WTC11 (cell line): ENCODE measurements at regions not wholly inside any gene's neighbourhood (a gene's known extent, or its start where the extent isn't known, plus 50 kb on each side); places are given as distances from the start of the nearest gene placed in this dataset.
"Not testable (repeated sequence)": the region's sequence is repeated elsewhere in the genome, so short reads cannot be mapped to it uniquely, and the experiment has no call there.

Experiments used
- ATAC-seq: fragments of 200-7000 bp; cut with Tn5 transposase; 2 replicates; pipeline ENCODE4 v1.10.0; 2021; ENCODE audit warnings: mild to moderate bottlenecking, moderate library complexity
- CTCF ChIA-PET: fragments of 300-600 bp; sonication (Branson Sonifier 250); formaldehyde crosslinking; loops from one replicate; lab custom pipeline; 2021; ENCODE audit warnings: antibody characterized with exemption; lab: Charles Lee
- POLR2A ChIA-PET: fragments of 350-600 bp; sonication (Branson Sonifier 250); formaldehyde crosslinking; loops from one replicate; lab custom pipeline; 2021; ENCODE audit warnings: antibody characterized with exemption; lab: Charles Lee
- DNase-seq: peaks from one replicate; pipeline ENCODE4 v3.0.0; 2021; ENCODE audit warnings: low spot score
- H3K27ac Mint-ChIP-seq: 2 replicates; pipeline ENCODE4 v1.8.0; 2021; ENCODE audit warnings: mixed read lengths
- H3K27me3 Mint-ChIP-seq: 2 replicates; pipeline ENCODE4 v1.8.0; 2021; ENCODE audit warnings: low read depth, mild to moderate bottlenecking, moderate library complexity, mixed read lengths
- H3K36me3 Mint-ChIP-seq: 2 replicates; pipeline ENCODE4 v1.8.0; 2021; ENCODE audit warnings: mixed read lengths
- H3K4me1 Mint-ChIP-seq: 2 replicates; pipeline ENCODE4 v1.8.0; 2022; ENCODE audit warnings: mixed read lengths
- H3K4me3 Mint-ChIP-seq: 2 replicates; pipeline ENCODE4 v1.8.0; 2021; ENCODE audit warnings: mild to moderate bottlenecking, moderate library complexity, mixed read lengths
- H3K9me3 Mint-ChIP-seq: 2 replicates; pipeline ENCODE4 v1.8.0; 2021; ENCODE audit warnings: mixed read lengths
- AR ChIP-seq: fragments of 250-450 bp; sonication (Bioruptor Pico); IDR thresholded peaks from 2 replicates; pipeline ENCODE4 v1.9.0; 2021; ENCODE audit warnings: mild to moderate bottlenecking
- ATF6 ChIP-seq: sonication (generic); formaldehyde crosslinking; IDR thresholded peaks from 2 replicates; pipeline ENCODE4 v1.8.1; 2023; ENCODE audit warnings: mild to moderate bottlenecking, missing genetic modification reagents
- E2F1 ChIP-seq: sonication (generic); formaldehyde crosslinking; IDR thresholded peaks from 2 replicates; pipeline ENCODE4 v1.8.0; 2022; ENCODE audit warnings: mild to moderate bottlenecking, missing genetic modification reagents
- FOXP1 ChIP-seq: sonication (generic); formaldehyde crosslinking; IDR thresholded peaks from 2 replicates; pipeline ENCODE4 v1.8.0; 2022; ENCODE audit warnings: missing genetic modification reagents, mild to moderate bottlenecking, moderate library complexity, borderline replicate concordance
- GTF2I ChIP-seq: fragments of 250-450 bp; sonication (Bioruptor Pico); conservative IDR thresholded peaks from 2 replicates; pipeline ENCODE4 v1.4.0; 2021; ENCODE audit warnings: mild to moderate bottlenecking
- IRF1 ChIP-seq: sonication (generic); formaldehyde crosslinking; IDR thresholded peaks from 2 replicates; pipeline ENCODE4 v1.8.0; 2023; ENCODE audit warnings: missing genetic modification reagents
- MLX ChIP-seq: sonication (generic); formaldehyde crosslinking; IDR thresholded peaks from 2 replicates; pipeline ENCODE4 v1.8.1; 2023; ENCODE audit warnings: mild to moderate bottlenecking, missing genetic modification reagents, moderate library complexity
- NFE2L1 ChIP-seq: sonication (generic); formaldehyde crosslinking; IDR thresholded peaks from 2 replicates; pipeline ENCODE4 v1.8.1; 2023; ENCODE audit warnings: missing genetic modification reagents
- NFYB ChIP-seq: sonication (generic); formaldehyde crosslinking; conservative IDR thresholded peaks from 2 replicates; pipeline ENCODE4 v1.8.0; 2022; ENCODE audit warnings: low read depth, missing genetic modification reagents
- RELA ChIP-seq: sonication (generic); formaldehyde crosslinking; IDR thresholded peaks from 2 replicates; pipeline ENCODE4 v1.8.1; 2022; ENCODE audit warnings: missing genetic modification reagents, mild to moderate bottlenecking, borderline replicate concordance
- SMAD4 ChIP-seq: sonication (generic); formaldehyde crosslinking; IDR thresholded peaks from 2 replicates; pipeline ENCODE4 v1.8.0; 2022; ENCODE audit warnings: mild to moderate bottlenecking, missing genetic modification reagents
- STAT6 ChIP-seq: sonication (generic); formaldehyde crosslinking; conservative IDR thresholded peaks from 2 replicates; pipeline ENCODE4 v1.8.1; 2023; ENCODE audit warnings: mild to moderate bottlenecking, low read depth, missing genetic modification reagents, moderate library complexity
- USF1 ChIP-seq: sonication (generic); formaldehyde crosslinking; IDR thresholded peaks from 2 replicates; pipeline ENCODE4 v1.8.0; 2022; ENCODE audit warnings: mild to moderate bottlenecking, missing genetic modification reagents
- ZNF425 ChIP-seq: fragments of 250-450 bp; sonication (Bioruptor Pico); conservative IDR thresholded peaks from 2 replicates; pipeline ENCODE4 v1.9.0; 2021; ENCODE audit warnings: mild to moderate bottlenecking

GRCh38 chr9:31556667-31557463 lies 827.6 kb upstream of the ACO1 start:
- POLR2A ChIA-PET = no interaction called here
- Mint-ChIP-seq H3K4me3 (no peak overlapping the region), H3K4me1 (no peaks in the 10 kb centered on the region), H3K9me3 (peaks cover 7% of the 10 kb centered on the region; the same call in 1 of the 2 replicates), H3K36me3 (no peaks in the 10 kb centered on the region), H3K27me3 (no peaks in the 10 kb centered on the region)
- CTCF ChIA-PET = no interaction called here
- no peak for DNase-seq
- ATAC-seq = no peak
- TF ChIP-seq NFYB (CRISPR knock-in tag) (no peak), FOXP1 (CRISPR knock-in tag) (no peak), USF1 (CRISPR knock-in tag) (no peak), GTF2I (CRISPR knock-in tag) (no peak), SMAD4 (CRISPR knock-in tag) (no peak), ZNF425 (CRISPR knock-in tag) (no peak)
- TF ChIP-seq, all 79 proteins: peak for 0
- no peak overlapping the region for H3K27ac Mint-ChIP-seq

GRCh38 chr9:31572190-31572589 lies 812.3 kb upstream of the ACO1 start:
- peaks cover 13% of the 10 kb centered on the region for H3K9me3 Mint-ChIP-seq
- DNase-seq, H3K4me1 Mint-ChIP-seq, POLR2A ChIA-PET, H3K27ac Mint-ChIP-seq, H3K36me3 Mint-ChIP-seq, CTCF ChIA-PET, ATAC-seq, H3K27me3 Mint-ChIP-seq, H3K4me3 Mint-ChIP-seq: not testable (repeated sequence)

- ChIA-PET CTCF (no interaction called here), POLR2A (no interaction called here)
- Mint-ChIP-seq H3K27ac (no peak overlapping the region), H3K4me3 (no peak overlapping the region), H3K36me3 (no peaks in the 10 kb centered on the region), H3K27me3 (no peaks in the 10 kb centered on the region), H3K9me3 (peaks cover 13% of the 10 kb centered on the region), H3K4me1 (no peaks in the 10 kb centered on the region)
- no peak for DNase-seq
- ATAC-seq = no peak
- TF ChIP-seq AR (CRISPR knock-in tag) = no peak
- no peak for TF ChIP-seq RELA (CRISPR knock-in tag)
- TF ChIP-seq ZNF425 (CRISPR knock-in tag) = no peak
- TF ChIP-seq STAT6 (CRISPR knock-in tag) = no peak
- no peak for TF ChIP-seq E2F1
- no peak for TF ChIP-seq MLX (CRISPR knock-in tag)
- no peak for TF ChIP-seq ATF6 (CRISPR knock-in tag)
- TF ChIP-seq IRF1 (CRISPR knock-in tag) = no peak
- TF ChIP-seq NFE2L1 (CRISPR knock-in tag) = no peak
Observed at GRCh38 chr9:31573561-31573960, 810.9 kb upstream of the ACO1 start.
